Gastroesophageal sphincter (tissue), 3 donors: ENCODE measurements at regions not wholly inside any gene's neighbourhood (a gene's known extent, or its start where the extent isn't known, plus 50 kb on each side); places are given as distances from the start of the nearest gene placed in this dataset.

ENCODE experiments used
- CTCF ChIP-seq, 4 experiments: fragments of 200-600 bp in 2 of 4; fragments of 450-650 bp in 2 of 4; sonication (generic) in 1 of 4; IDR thresholded peaks; one replicate each; pipeline ENCODE4 v1.5.1; 2017 to 2019; ENCODE audit warnings: antibody characterized with exemption in 4 of 4, mild to moderate bottlenecking in 2 of 4, moderate library complexity in 2 of 4
- POLR2A ChIP-seq, 2 donors: fragments of 450-650 bp; IDR thresholded peaks; one replicate each; pipeline ENCODE4 v1.6.1; 2017; ENCODE audit warnings: antibody characterized with exemption in 2 of 2, mild to moderate bottlenecking in 2 of 2, moderate library complexity in 1 of 2
- POLR2AphosphoS5 ChIP-seq: sonication (generic); formaldehyde crosslinking; IDR thresholded peaks from one replicate; pipeline ENCODE4 v1.6.1; 2017; ENCODE audit warnings: antibody characterized with exemption

GRCh38 chr1:166289309-166290050 is 122.7 kb upstream of the FAM78B start:
- no peak for TF ChIP-seq CTCF (IDR thresholded peaks at IDR 0.05)
- no peak for TF ChIP-seq POLR2A (IDR thresholded peaks at IDR 0.05)
- TF ChIP-seq POLR2AphosphoS5 = no peak
